SK-N-SH (cell line): ENCODE measurements at regions not wholly inside any gene's neighbourhood (a gene's known extent, or its start where the extent isn't known, plus 50 kb on each side); places are given as distances from the start of the nearest gene placed in this dataset.
A peak's percentile ranks its signal among the peaks of the same experiment; 100 is the strongest.

Experiments
- CTCF ChIA-PET: fragments of 300-600, 350-600 bp; formaldehyde crosslinking; extraction: SDS; loops from one replicate; lab custom pipeline; 2021; lab: Yijun Ruan, JAX
- POLR2A ChIA-PET: fragments of 350-600 bp; sonication (Branson Sonifier 250); formaldehyde crosslinking; extraction: SDS; loops from one replicate; lab custom pipeline; 2020; ENCODE audit warnings: antibody characterized with exemption, inconsistent platforms; lab: Yijun Ruan, JAX
- DNase-seq: peaks from one replicate; pipeline ENCODE4 v3.0.0; 2012
- H2AFZ ChIP-seq: fragments of 200-600 bp; sonication (generic); 2 replicates; pipeline ENCODE4 v1.8.1; 2016; ENCODE audit warnings: antibody characterized with exemption, mild to moderate bottlenecking, low read depth
- H3F3A ChIP-seq: fragments of 200-600 bp; sonication (generic); replicated peaks from 2 replicates; pipeline ENCODE3; 2016; ENCODE audit warnings: antibody characterized with exemption, mild to moderate bottlenecking; ENCODE audit not compliant: insufficient read depth
- H3K27ac ChIP-seq, 2 experiments: fragments of 200-500 bp in 1 of 2; fragments of 200-600 bp in 1 of 2; sonication (Bioruptor generic) in 1 of 2; sonication (generic), shearing (Covaris generic) in 1 of 2; 2 replicates each; pipeline versions ENCODE4 v1.5.1 to v1.6.1; 2014 to 2016; ENCODE audit warnings: low read depth in 2 of 2, inconsistent platforms in 1 of 2, low read length in 1 of 2, mild to moderate bottlenecking in 1 of 2, mixed read lengths in 1 of 2
- H3K27me3 ChIP-seq: fragments of 200-600 bp; sonication (generic), shearing (Covaris generic); 2 replicates; pipeline ENCODE4 v1.6.1; 2016; ENCODE audit warnings: mixed run types; ENCODE audit not compliant: insufficient read depth
- H3K36me3 ChIP-seq, 2 experiments: fragments of 200-500 bp in 1 of 2; fragments of 200-600 bp in 1 of 2; sonication (Bioruptor generic) in 1 of 2; sonication (generic) in 1 of 2; replicated peaks in 1 of 2; 2 replicates each; pipeline versions ENCODE3 to v1.5.1; 2014 to 2016; ENCODE audit warnings: low read length in 1 of 2, mild to moderate bottlenecking in 1 of 2; ENCODE audit not compliant: insufficient read depth in 2 of 2, control insufficient read depth in 1 of 2
- H3K4me1 ChIP-seq, 2 experiments: fragments of 200-500 bp in 1 of 2; fragments of 200-600 bp in 1 of 2; sonication (Bioruptor generic) in 1 of 2; sonication (generic), shearing (Covaris generic) in 1 of 2; 2 replicates each; pipeline versions ENCODE4 v1.5.1 to v1.6.1; 2014 to 2016; ENCODE audit warnings: low read depth in 1 of 2, low read length in 1 of 2, mixed run types in 1 of 2; ENCODE audit not compliant: insufficient read depth in 2 of 2, control insufficient read depth in 1 of 2
- H3K4me2 ChIP-seq: fragments of 200-600 bp; sonication (generic), shearing (Covaris generic); 2 replicates; pipeline ENCODE4 v1.6.1; 2017; ENCODE audit warnings: mixed run types
- H3K4me3 ChIP-seq, 2 experiments: fragments of 200-500 bp in 1 of 2; fragments of 200-600 bp in 1 of 2; sonication (Bioruptor generic) in 1 of 2; sonication (generic), shearing (Covaris generic) in 1 of 2; 2 replicates each; pipeline versions ENCODE4 v1.5.1 to v1.8.1; 2014 to 2016; ENCODE audit warnings: low read depth in 2 of 2, inconsistent platforms in 1 of 2, low read length in 1 of 2, mild to moderate bottlenecking in 1 of 2, mixed read lengths in 1 of 2, moderate library complexity in 1 of 2
- H3K79me2 ChIP-seq: fragments of 200-600 bp; sonication (generic); 2 replicates; pipeline ENCODE4 v1.8.1; 2017; ENCODE audit warnings: mild to moderate bottlenecking; ENCODE audit not compliant: insufficient read depth
- H3K9ac ChIP-seq: fragments of 200-600 bp; sonication (generic); 2 replicates; pipeline ENCODE4 v1.6.1; 2017; ENCODE audit warnings: mixed run types
- H3K9me2 ChIP-seq: fragments of 200-600 bp; sonication (generic); 2 replicates; pipeline ENCODE4 v1.6.1; 2017; ENCODE audit warnings: mixed run types
- H3K9me3 ChIP-seq: fragments of 200-600 bp; sonication (generic); 2 replicates; pipeline ENCODE4 v1.6.1; 2017; ENCODE audit warnings: mixed run types, mild to moderate bottlenecking, moderate library complexity
- H4K20me1 ChIP-seq: fragments of 200-600 bp; sonication (generic); 2 replicates; pipeline ENCODE4 v1.6.1; 2017; ENCODE audit warnings: mild to moderate bottlenecking, mixed run types; ENCODE audit not compliant: insufficient read depth
- CHD2 ChIP-seq: fragments of 150-350 bp; IDR thresholded peaks from 2 replicates; pipeline ENCODE4 v1.6.1; 2018; ENCODE audit warnings: low read length; ENCODE audit not compliant: partially characterized antibody
- CTCF ChIP-seq: fragments of 200-600 bp; sonication (generic); IDR thresholded peaks from 2 replicates; pipeline ENCODE4 v1.6.1; 2017; ENCODE audit warnings: antibody characterized with exemption, mild to moderate bottlenecking, moderate library complexity
- ELF1 ChIP-seq: IDR thresholded peaks from 2 replicates; pipeline ENCODE4 v1.4.0; 2012
- EP300 ChIP-seq, 2 experiments: IDR thresholded peaks; 2 replicates each; pipeline versions ENCODE4 v1.4.0 to v1.6.1; 2012; ENCODE audit warnings: borderline replicate concordance in 1 of 2, low read depth in 1 of 2, low read length in 1 of 2
- EZH2phosphoT487 ChIP-seq: fragments of 200-600 bp; sonication (generic); IDR thresholded peaks from 2 replicates; pipeline ENCODE4 v1.6.1; 2017; ENCODE audit warnings: low read depth, mixed run types, mild to moderate bottlenecking, antibody characterized with exemption, moderate library complexity, borderline replicate concordance
- FOSL2 ChIP-seq: IDR thresholded peaks from 2 replicates; pipeline ENCODE4 v1.4.0; 2012; ENCODE audit warnings: low read depth, mild to moderate bottlenecking, moderate library complexity, borderline replicate concordance
- FOXJ3 ChIP-seq: sonication (generic); formaldehyde crosslinking; IDR thresholded peaks from 2 replicates; pipeline ENCODE4 v1.5.1; 2020; ENCODE audit warnings: mild to moderate bottlenecking, missing genetic modification reagents
- FOXM1 ChIP-seq: IDR thresholded peaks from 2 replicates; pipeline ENCODE4 v1.4.0; 2012; ENCODE audit warnings: low read depth, mild to moderate bottlenecking
- GABPA ChIP-seq: IDR thresholded peaks from 2 replicates; pipeline ENCODE4 v1.4.0; 2012; ENCODE audit warnings: low read depth, mild to moderate bottlenecking
- GATA2 ChIP-seq: sonication (generic); formaldehyde crosslinking; IDR thresholded peaks from 2 replicates; pipeline ENCODE4 v1.5.0; 2020; ENCODE audit warnings: mild to moderate bottlenecking, missing genetic modification reagents
- JUND ChIP-seq: IDR thresholded peaks from 2 replicates; pipeline ENCODE4 v1.4.0; 2012
- NFIC ChIP-seq: IDR thresholded peaks from 2 replicates; pipeline ENCODE4 v1.4.0; 2012; ENCODE audit warnings: borderline replicate concordance
- NRF1 ChIP-seq: IDR thresholded peaks from 2 replicates; pipeline ENCODE4 v1.6.1; 2012; ENCODE audit warnings: low read depth, mild to moderate bottlenecking, low read length
- PBX3 ChIP-seq: IDR thresholded peaks from 2 replicates; pipeline ENCODE4; 2012
- RCOR1 ChIP-seq: fragments of 150-350 bp; IDR thresholded peaks from 2 replicates; pipeline ENCODE4 v1.6.1; 2017; ENCODE audit warnings: antibody characterized with exemption, low read length
- REST ChIP-seq: IDR thresholded peaks from 2 replicates; pipeline ENCODE4 v1.6.1; 2012; ENCODE audit warnings: mild to moderate bottlenecking, low read depth, low read length, moderate library complexity
- RFX5 ChIP-seq: IDR thresholded peaks from 2 replicates; pipeline ENCODE4 v1.6.1; 2012; ENCODE audit warnings: mild to moderate bottlenecking, improper control_type of control experiment, low read length
- RXRA ChIP-seq: IDR thresholded peaks from 2 replicates; pipeline ENCODE4 v1.4.0; 2012; ENCODE audit warnings: low read depth, mild to moderate bottlenecking, borderline replicate concordance
- SMC3 ChIP-seq: IDR thresholded peaks from 2 replicates; pipeline ENCODE4 v1.6.1; 2012; ENCODE audit warnings: low read depth, low read length, improper control_type of control experiment
- TAF1 ChIP-seq: IDR thresholded peaks from 2 replicates; pipeline ENCODE4 v1.6.1; 2012; ENCODE audit warnings: low read depth, mild to moderate bottlenecking, low read length, moderate library complexity, borderline replicate concordance
- TCF12 ChIP-seq: IDR thresholded peaks from 2 replicates; pipeline ENCODE4 v1.4.0; 2012
- TEAD4 ChIP-seq: IDR thresholded peaks from 2 replicates; pipeline ENCODE4 v1.4.0; 2012; ENCODE audit warnings: mild to moderate bottlenecking, borderline replicate concordance; ENCODE audit not compliant: insufficient read depth
- USF1 ChIP-seq: IDR thresholded peaks from 2 replicates; pipeline ENCODE4 v1.4.0; 2012; ENCODE audit warnings: low read depth, borderline replicate concordance
- USF2 ChIP-seq: fragments of 150-350 bp; IDR thresholded peaks from 2 replicates; pipeline ENCODE4 v1.6.1; 2017; ENCODE audit warnings: antibody characterized with exemption, low read length, low read depth, borderline replicate concordance
- YY1 ChIP-seq: IDR thresholded peaks from 2 replicates; pipeline ENCODE4 v1.4.0; 2012; ENCODE audit warnings: low read depth, mild to moderate bottlenecking
- ZBTB33 ChIP-seq: IDR thresholded peaks from 2 replicates; pipeline ENCODE4 v1.4.0; 2012; ENCODE audit warnings: low read depth, borderline replicate concordance
- WGBS: methylation state at CpG from one replicate; pipeline ENCODE4 v1.1.6; 2017; ENCODE audit warnings: low lambda C conversion rate; 5-methylcytosine and 5-hydroxymethylcytosine counted together

GRCh38 chr1:104238991-104239390 is 489.3 kb downstream of the AMY1C start:
- H3K27me3 ChIP-seq = no peaks in the 10 kb centered on the region
- H3K9me2 ChIP-seq = no peaks in the 10 kb centered on the region
- POLR2A ChIA-PET = no interaction called here
- H3K36me3 ChIP-seq = no peaks in the 10 kb centered on the region
- no peaks in the 10 kb centered on the region for H3K79me2 ChIP-seq
- H4K20me1 ChIP-seq = no peaks in the 10 kb centered on the region
- no peaks in the 10 kb centered on the region; a peak in 2 of 4 replicates for H3K4me1 ChIP-seq
- no peaks in the 10 kb centered on the region for H3K9me3 ChIP-seq
- no peak overlapping the region for H3K4me2 ChIP-seq
- peak overlapping the region in 1 of 2 experiments; percentile 34; a peak in 1 of 4 replicates for H3K27ac ChIP-seq
- H3F3A ChIP-seq = no peaks in the 10 kb centered on the region
- H2AFZ ChIP-seq = no peak overlapping the region
- CTCF ChIA-PET = no interaction called here
- DNase-seq = peak; percentile 51
- WGBS = 10% methylated on average over 2 of the region's 2 CpGs
- no peak overlapping the region for H3K4me3 ChIP-seq
- H3K9ac ChIP-seq = no peak overlapping the region
- TF ChIP-seq FOSL2 (no peak), JUND (no peak), SMC3 (no peak), EP300 (IDR thresholded peaks at IDR 0.05; ENCODE audit: borderline replicate concordance in 1 of 2, low read depth in 1 of 2, low read length in 1 of 2) (peak in 1 of 2 experiments; percentile 71; a peak in 2 of 4 replicates), PBX3 (no peak), NFIC (no peak), CTCF (no peak), RXRA (no peak), TAF1 (no peak), REST (no peak), GABPA (no peak), ZBTB33 (no peak), TCF12 (peak; percentile 17; the same call in 1 of the 2 replicates), EZH2phosphoT487 (no peak), TEAD4 (no peak), RCOR1 (no peak), YY1 (no peak), USF2 (no peak), ELF1 (no peak), FOXJ3 (CRISPR knock-in tag) (no peak), RFX5 (no peak), FOXM1 (no peak), NRF1 (no peak), USF1 (no peak), GATA2 (CRISPR knock-in tag) (0 out of 2 replicates have a peak, but pooled peaks have one; percentile 17), CHD2 (peak; percentile 25)
